ENCODE measurements at regions not wholly inside any gene's neighbourhood (a gene's known extent, or its start where the extent isn't known, plus 50 kb on each side); places are given as distances from the start of the nearest gene placed in this dataset.
"Not testable (repeated sequence)": the region's sequence is repeated elsewhere in the genome, so short reads cannot be mapped to it uniquely, and the experiment has no call there.

GRCh38 chr18:73421010-73421409 lies 553.2 kb upstream of the NETO1 start:
- no peak for DNase-seq

- no peak for DNase-seq
Observed at GRCh38 chr18:73419531-73419930, 551.7 kb upstream of the NETO1 start.

- DNase-seq = no peak
Observed at GRCh38 chr18:73414598-73414997, 546.8 kb upstream of the NETO1 start.

GRCh38 chr18:73414069-73414468 lies 546.3 kb upstream of the NETO1 start:
- DNase-seq = no peak

GRCh38 chr18:73409242-73409641 lies 541.5 kb upstream of the NETO1 start:
- DNase-seq = no peak

GRCh38 chr18:73408469-73408868 lies 540.7 kb upstream of the NETO1 start:
- DNase-seq = no peak

GRCh38 chr18:73407506-73407905 lies 539.7 kb upstream of the NETO1 start:
- no peak for DNase-seq

GRCh38 chr18:73384246-73384645 lies 516.5 kb upstream of the NETO1 start:
- no peak for DNase-seq

- DNase-seq = no peak
Observed at GRCh38 chr18:73381699-73382036, 513.9 kb upstream of the NETO1 start.

- no peak for DNase-seq
Observed at GRCh38 chr18:73381016-73381698, 513.4 kb upstream of the NETO1 start.

- no peak for DNase-seq
Observed at GRCh38 chr18:73366713-73367112, 498.9 kb upstream of the NETO1 start.

- no peak for DNase-seq
Observed at GRCh38 chr18:73365018-73365417, 497.2 kb upstream of the NETO1 start.

- DNase-seq = no peak
Observed at GRCh38 chr18:73355121-73355520, 487.3 kb upstream of the NETO1 start.

GRCh38 chr18:73352546-73352945 lies 484.8 kb upstream of the NETO1 start:
- no peak for DNase-seq

- peak; percentile 2 for DNase-seq
Observed at GRCh38 chr18:73340135-73340977, 472.6 kb upstream of the NETO1 start.

- DNase-seq = no peak
Observed at GRCh38 chr18:73331212-73331772, 463.5 kb upstream of the NETO1 start.

GRCh38 chr18:73330106-73330505 lies 462.3 kb upstream of the NETO1 start:
- not testable (repeated sequence) for DNase-seq

- DNase-seq = not testable (repeated sequence)
Observed at GRCh38 chr18:73324187-73324831, 456.5 kb upstream of the NETO1 start.

- no peak for DNase-seq
Observed at GRCh38 chr18:73318739-73319479, 451.1 kb upstream of the NETO1 start.

GRCh38 chr18:73316513-73316912 lies 448.7 kb upstream of the NETO1 start:
- DNase-seq = no peak

GRCh38 chr18:73315381-73315780 lies 447.6 kb upstream of the NETO1 start:
- DNase-seq = no peak

- DNase-seq = no peak
Observed at GRCh38 chr18:73313476-73313875, 445.7 kb upstream of the NETO1 start.

Measured in right kidney (tissue), 1 donor.